Spleen (tissue), 11 donors: ENCODE measurements at regions not wholly inside any gene's neighbourhood (a gene's known extent, or its start where the extent isn't known, plus 50 kb on each side); places are given as distances from the start of the nearest gene placed in this dataset.

Source experiments
- DNase-seq: peaks from one replicate; pipeline ENCODE4 v3.0.0-alpha.2; 2020
- H3K27ac ChIP-seq, 8 donors: fragments of 200-600 bp; sonication (generic) in 7 of 8; 1 replicate in 4 of 8; 2 replicates in 4 of 8; pipeline versions ENCODE4 v1.5.0 to v1.8.0; 2016 to 2021; ENCODE audit warnings: inconsistent platforms in 4 of 8, mild to moderate bottlenecking in 4 of 8, moderate library complexity in 1 of 8
- H3K27me3 ChIP-seq, 7 donors: fragments of 200-600 bp; sonication (generic) in 6 of 7; replicated peaks in 1 of 7; 1 replicate in 4 of 7; 2 replicates in 3 of 7; pipeline versions ENCODE4 v1.5.0 to v1.8.0; 2016 to 2021; ENCODE audit warnings: inconsistent platforms in 3 of 7, mild to moderate bottlenecking in 1 of 7
- H3K36me3 ChIP-seq, 6 donors: fragments of 200-600 bp; sonication (generic) in 5 of 6; 1 replicate in 4 of 6; 2 replicates in 2 of 6; pipeline versions ENCODE4 v1.5.0 to v1.8.0; 2016 to 2021; ENCODE audit warnings: inconsistent platforms in 2 of 6
- H3K4me1 ChIP-seq, 6 donors: fragments of 200-600 bp; sonication (generic) in 5 of 6; 1 replicate in 3 of 6; 2 replicates in 3 of 6; pipeline versions ENCODE4 v1.5.0 to v1.8.0; 2016 to 2021; ENCODE audit warnings: inconsistent platforms in 3 of 6
- H3K4me3 ChIP-seq, 8 donors: fragments of 200-600 bp; sonication (generic) in 7 of 8; 1 replicate in 4 of 8; 2 replicates in 4 of 8; pipeline versions ENCODE4 v1.5.0 to v1.8.0; 2016 to 2021; ENCODE audit warnings: inconsistent platforms in 4 of 8, mild to moderate bottlenecking in 4 of 8, moderate library complexity in 2 of 8
- H3K9me3 ChIP-seq, 8 donors: fragments of 200-600 bp; sonication (generic) in 7 of 8; 1 replicate in 4 of 8; 2 replicates in 4 of 8; pipeline versions ENCODE4 v1.5.0 to v1.8.0; 2016 to 2021; ENCODE audit warnings: inconsistent platforms in 4 of 8
- CTCF ChIP-seq, 11 experiments: fragments of 200-600 bp in 7 of 11; fragments of 450-650 bp in 4 of 11; sonication (generic) in 4 of 11; IDR thresholded peaks in 8 of 11; conservative IDR thresholded peaks in 3 of 11; 1 replicate in 7 of 11; 2 replicates in 4 of 11; pipeline versions ENCODE4 v1.4.0 to v1.8.0; 2016 to 2021; ENCODE audit warnings: antibody characterized with exemption in 11 of 11, inconsistent platforms in 4 of 11, mild to moderate bottlenecking in 1 of 11
- POLR2A ChIP-seq, 3 donors: fragments of 450-650 bp; IDR thresholded peaks; one replicate each; pipeline ENCODE4 v1.5.1; 2017; ENCODE audit warnings: antibody characterized with exemption in 3 of 3, mild to moderate bottlenecking in 1 of 3
- POLR2AphosphoS5 ChIP-seq, 3 donors: sonication (generic); formaldehyde crosslinking; IDR thresholded peaks; one replicate each; pipeline ENCODE4 v1.5.1; 2017; ENCODE audit warnings: antibody characterized with exemption in 3 of 3
- WGBS, 5 donors: extraction: QIAGEN DNeasy Blood & Tissue Kit in 3 of 5; methylation state at CpG; one replicate each; pipeline versions ENCODE4 v1.1.5 to v1.1.7; 2013 to 2018; 5-methylcytosine and 5-hydroxymethylcytosine counted together
- intact Hi-C: fragments of 100-400 bp; cut with DNase I; formaldehyde crosslinking; loops from one replicate; pipeline ENCODE4 v1.15.0; 2023; ENCODE audit warnings: low total_unique reads
- donor health status: healthy with polysubstance abuse.
- donor health status: DM: no; HTN: no; CAD: no; lungs with moderate emphysema.
- donor health status: DM: no; HTN: no; CAD: no.
- donor health status: Bipolar disorder and iron deficiency.
- donor health status: healthy.
- donor health status: DM: no; HTN: no; CAD: no.
- donor health status: DM: yes; HTN: yes; CAD: no.

GRCh38 chr7:132705146-132705545 lies 128.9 kb upstream of the PLXNA4 start:
- Histone ChIP-seq H3K4me3 (no peak overlapping the region), H3K27ac (no peak overlapping the region), H3K4me1 (no peaks in the 10 kb centered on the region), H3K9me3 (peaks cover 0 to 8% (median 0%) of the 10 kb centered on the region in 8 donors), H3K36me3 (no peaks in the 10 kb centered on the region), H3K27me3 (no peaks in the 10 kb centered on the region)
- 36 to 51% (median 46%) methylated on average over 5 of the region's 5 CpGs for WGBS, 5 donors
- TF ChIP-seq POLR2AphosphoS5 (IDR thresholded peaks at IDR 0.05) (no peak), CTCF (IDR thresholded peaks at IDR 0.05 in 8 of 11, conservative IDR thresholded peaks at IDR 0.05 in 3 of 11) (no peak), POLR2A (IDR thresholded peaks at IDR 0.05) (no peak)
- intact Hi-C loops, result no loop called here
- no peak for DNase-seq

- TF ChIP-seq POLR2A (IDR thresholded peaks at IDR 0.05) (no peak), POLR2AphosphoS5 (IDR thresholded peaks at IDR 0.05) (no peak), CTCF (IDR thresholded peaks at IDR 0.05 in 8 of 11, conservative IDR thresholded peaks at IDR 0.05 in 3 of 11) (no peak)
- intact Hi-C loops, result no loop called here
- H3K9me3 ChIP-seq, result peaks cover 0 to 8% (median 0%) of the 10 kb centered on the region in 8 donors
- H3K27me3 ChIP-seq, result no peaks in the 10 kb centered on the region
- H3K36me3 ChIP-seq, result no peaks in the 10 kb centered on the region
- H3K4me3 ChIP-seq, result no peak overlapping the region
- 85 to 97% (median 94%) methylated on average over 7 of the region's 7 CpGs for WGBS, 5 donors
- H3K4me1 ChIP-seq, result no peaks in the 10 kb centered on the region
- no peak overlapping the region for H3K27ac ChIP-seq
- no peak for DNase-seq
These were observed 127.5 kb upstream of the PLXNA4 start for GRCh38 chr7:132703742-132704141.

- H3K4me3 ChIP-seq, result no peak overlapping the region
- H3K27ac ChIP-seq, result no peak overlapping the region
- 34 to 55% (median 52%) methylated on average over 4 of the region's 4 CpGs for WGBS, 5 donors
- H3K4me1 ChIP-seq, result no peaks in the 10 kb centered on the region
- no peaks in the 10 kb centered on the region for H3K27me3 ChIP-seq
- intact Hi-C loops, result no loop called here
- H3K9me3 ChIP-seq, result peaks cover 0 to 6% (median 0%) of the 10 kb centered on the region in 8 donors
- H3K36me3 ChIP-seq, result no peaks in the 10 kb centered on the region
- no peak for TF ChIP-seq POLR2AphosphoS5 (IDR thresholded peaks at IDR 0.05)
- TF ChIP-seq CTCF (IDR thresholded peaks at IDR 0.05 in 8 of 11, conservative IDR thresholded peaks at IDR 0.05 in 3 of 11), result no peak
- no peak for TF ChIP-seq POLR2A (IDR thresholded peaks at IDR 0.05)
- DNase-seq, result no peak
These were observed 120.7 kb upstream of the PLXNA4 start for GRCh38 chr7:132697003-132697402.

GRCh38 chr7:132696332-132696731 lies 120.1 kb upstream of the PLXNA4 start:
- H3K36me3 ChIP-seq, result no peaks in the 10 kb centered on the region
- WGBS, 5 donors, result 79 to 93% (median 89%) methylated on average over 5 of the region's 5 CpGs
- no peak overlapping the region for H3K27ac ChIP-seq
- TF ChIP-seq POLR2A (IDR thresholded peaks at IDR 0.05) (no peak), CTCF (IDR thresholded peaks at IDR 0.05 in 8 of 11, conservative IDR thresholded peaks at IDR 0.05 in 3 of 11) (no peak), POLR2AphosphoS5 (IDR thresholded peaks at IDR 0.05) (no peak)
- no peaks in the 10 kb centered on the region for H3K27me3 ChIP-seq
- H3K4me1 ChIP-seq, result no peaks in the 10 kb centered on the region
- DNase-seq, result no peak
- intact Hi-C loops, result no loop called here
- H3K9me3 ChIP-seq, result no peaks in the 10 kb centered on the region
- H3K4me3 ChIP-seq, result no peak overlapping the region
